CD4-positive, alpha-beta T cell treated with Interleukin-2 at 100 ng/mL for 4 hours (primary cell): ENCODE measurements at regions not wholly inside any gene's neighbourhood (a gene's known extent, or its start where the extent isn't known, plus 50 kb on each side); places are given as distances from the start of the nearest gene placed in this dataset.
"Not testable (repeated sequence)": the region's sequence is repeated elsewhere in the genome, so short reads cannot be mapped to it uniquely, and the experiment has no call there.

Experiments
- DNase-seq: peaks from one replicate; pipeline ENCODE4 v3.0.0-alpha.2; 2020; ENCODE audit warnings: low spot score

DNA sequence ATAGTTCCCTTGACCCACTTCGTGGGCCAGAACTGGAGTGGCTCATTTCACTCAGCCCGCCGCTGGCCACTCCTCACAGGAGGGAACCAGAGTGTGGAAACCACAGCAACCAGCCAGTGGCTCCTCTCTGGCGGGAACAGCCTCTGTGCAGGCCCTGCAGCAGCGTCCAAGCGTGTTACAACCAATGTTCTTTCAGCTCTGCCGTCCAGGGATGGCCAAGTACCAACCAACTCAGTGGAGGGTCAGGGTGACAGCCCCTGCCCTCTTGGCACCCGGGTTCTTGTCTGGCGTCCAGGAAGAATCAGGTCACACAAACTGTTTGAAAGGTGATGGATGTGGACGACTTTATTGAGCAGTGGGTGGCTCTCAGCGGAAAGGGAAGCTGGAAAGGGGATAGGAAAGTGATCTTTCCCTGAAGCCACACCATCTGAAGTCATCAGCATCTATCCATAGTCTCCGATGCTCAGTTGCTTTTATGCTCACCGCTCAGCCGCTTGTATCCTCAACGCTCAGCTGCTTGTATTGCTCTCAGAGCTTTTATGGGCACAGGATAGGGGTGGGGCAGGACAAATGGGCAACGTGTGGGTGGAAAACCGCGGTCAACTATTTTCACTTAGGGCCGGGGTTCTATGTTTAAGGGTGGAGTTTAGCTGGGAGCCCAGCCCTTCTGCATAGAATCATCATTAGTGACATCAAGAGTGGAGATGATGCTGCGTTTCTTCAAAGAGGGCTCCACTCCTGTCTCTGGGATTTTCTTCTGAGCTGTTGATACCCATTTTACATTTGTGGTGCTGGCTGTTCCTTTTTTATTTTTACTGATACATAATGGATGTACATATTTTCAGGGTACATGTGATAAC, 250.2 kb downstream of the RRAGC start:
- no peak for DNase-seq

DNA sequence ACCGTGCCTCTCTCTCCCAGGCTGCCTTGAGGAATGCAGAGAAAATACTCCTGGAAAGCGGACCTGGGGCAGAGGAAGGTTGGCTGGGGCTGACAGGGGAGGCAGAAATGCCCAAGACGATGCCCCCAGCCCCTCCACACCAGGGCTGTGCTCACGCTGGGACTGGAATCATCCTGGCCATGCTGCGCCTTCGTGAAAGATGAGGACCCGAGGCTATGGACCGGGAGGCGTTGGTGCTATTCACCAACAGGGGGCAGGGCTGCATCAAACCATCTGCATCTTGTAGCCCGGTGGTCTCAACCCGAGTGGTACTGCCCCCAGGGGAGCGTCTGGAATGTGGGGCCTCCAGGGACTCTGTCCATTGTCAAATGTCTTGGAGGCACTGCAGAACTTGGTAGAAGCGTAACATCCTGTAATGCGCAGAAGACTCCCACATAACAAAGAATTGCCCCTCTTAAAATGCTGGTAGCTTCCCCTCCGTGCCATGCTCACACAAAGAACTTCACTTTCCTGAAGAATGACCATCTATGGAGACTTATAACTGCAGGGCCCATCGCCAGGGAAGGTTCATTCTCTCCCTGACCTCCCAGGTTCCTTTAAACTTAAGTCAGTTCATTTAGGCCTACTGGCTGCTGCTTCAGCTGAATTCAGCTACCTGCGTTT, 251.2 kb downstream of the RRAGC start:
- peak; percentile 4 for DNase-seq

DNA sequence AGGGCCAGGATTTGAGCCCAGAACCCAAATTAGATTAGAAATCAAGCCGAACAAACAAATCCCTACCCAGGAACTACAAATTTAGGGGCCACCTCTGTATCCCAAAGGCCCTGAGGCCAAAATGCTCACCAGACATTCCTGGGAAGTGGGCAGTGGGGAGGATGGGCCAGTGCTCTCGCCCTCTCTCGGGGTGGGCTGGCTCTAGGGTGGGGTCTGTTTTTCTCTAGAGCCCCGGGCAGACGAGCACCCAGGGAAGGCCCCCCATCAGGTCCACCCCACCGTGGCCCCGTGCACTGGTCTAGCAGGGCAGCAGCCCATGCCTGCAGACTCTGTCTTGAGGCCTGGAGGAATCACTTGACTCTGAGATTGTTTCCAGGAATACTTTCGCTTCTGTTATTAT, 252.0 kb downstream of the RRAGC start:
- no peak for DNase-seq

DNA sequence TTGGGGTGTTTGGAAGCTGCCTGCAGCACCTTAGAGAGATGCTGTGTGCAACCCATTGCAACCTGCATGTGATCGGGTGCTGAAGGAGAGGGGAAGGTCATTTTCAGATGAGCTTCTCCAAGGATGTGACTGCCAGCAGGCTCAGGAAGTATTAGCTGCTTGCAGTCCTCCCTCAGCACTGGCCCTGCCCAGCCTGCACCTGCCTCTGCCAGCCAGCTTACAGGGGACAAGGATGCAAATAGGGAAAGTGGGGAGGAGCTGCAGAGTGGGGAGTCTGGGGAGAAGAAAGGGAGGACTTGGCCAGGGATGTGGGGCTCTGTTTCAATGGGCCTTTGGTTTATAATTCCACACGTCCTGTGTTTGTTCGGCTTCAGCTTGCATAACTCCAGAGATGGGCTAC, 254.5 kb downstream of the RRAGC start:
- no peak for DNase-seq

DNA sequence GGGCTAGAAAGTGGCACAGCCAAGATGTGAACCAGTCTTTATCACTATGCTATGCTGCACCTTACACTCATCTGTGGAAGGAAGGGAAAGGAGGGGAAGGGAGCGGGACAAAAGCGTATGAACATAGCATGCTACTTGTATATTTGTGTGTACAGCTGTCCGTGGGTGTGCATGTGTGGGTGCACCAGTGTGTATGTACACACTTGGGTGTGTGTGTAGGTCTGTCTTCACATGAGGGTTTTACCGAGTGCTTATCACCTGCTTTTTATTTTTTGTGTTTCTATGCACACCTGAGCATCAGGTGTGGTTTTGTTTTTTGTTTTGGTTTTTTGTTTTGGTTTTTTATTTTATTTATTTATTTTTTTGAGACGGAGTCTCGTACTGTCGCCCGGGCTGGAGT, 255.7 kb downstream of the RRAGC start:
- no peak for DNase-seq

DNA sequence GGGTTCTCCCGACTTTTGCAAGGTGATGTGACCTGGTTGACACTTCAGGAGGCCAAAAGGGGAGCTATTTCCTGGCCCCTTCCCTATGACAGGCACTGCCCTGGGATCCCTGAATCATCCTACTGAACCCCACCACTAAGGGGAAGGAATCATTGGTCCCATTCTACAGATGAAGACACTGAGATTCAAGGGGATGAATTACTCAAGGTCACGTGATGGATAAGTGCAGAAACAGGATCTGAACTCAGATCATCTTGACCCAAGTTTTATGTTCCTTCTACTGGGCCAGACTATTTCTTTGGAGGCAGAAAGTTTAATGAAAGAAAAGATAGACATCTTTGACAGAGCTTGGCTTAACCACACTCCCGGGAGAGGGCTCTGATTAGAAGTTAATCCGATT, 258.7 kb downstream of the RRAGC start:
- DNase-seq = no peak

DNA sequence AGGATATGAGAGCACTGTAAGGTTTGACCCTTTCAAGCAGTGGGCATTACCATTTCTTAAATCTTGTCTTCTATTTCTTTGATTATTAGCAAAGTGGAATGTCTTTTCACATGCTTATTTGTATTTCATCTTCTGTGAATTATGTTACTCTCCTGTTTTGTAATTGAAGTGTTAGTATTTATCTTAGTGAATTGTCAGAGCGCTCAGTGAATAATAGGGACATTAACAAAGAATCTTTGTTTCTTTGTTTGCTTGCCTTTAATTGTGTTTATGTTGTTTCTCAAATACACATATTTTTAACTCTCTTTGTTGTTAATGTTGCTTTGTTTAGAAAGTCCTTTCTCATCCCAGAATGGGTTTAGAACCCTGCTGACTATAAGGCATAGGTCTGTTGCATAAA, 259.3 kb downstream of the RRAGC start:
- DNase-seq = no peak

DNA sequence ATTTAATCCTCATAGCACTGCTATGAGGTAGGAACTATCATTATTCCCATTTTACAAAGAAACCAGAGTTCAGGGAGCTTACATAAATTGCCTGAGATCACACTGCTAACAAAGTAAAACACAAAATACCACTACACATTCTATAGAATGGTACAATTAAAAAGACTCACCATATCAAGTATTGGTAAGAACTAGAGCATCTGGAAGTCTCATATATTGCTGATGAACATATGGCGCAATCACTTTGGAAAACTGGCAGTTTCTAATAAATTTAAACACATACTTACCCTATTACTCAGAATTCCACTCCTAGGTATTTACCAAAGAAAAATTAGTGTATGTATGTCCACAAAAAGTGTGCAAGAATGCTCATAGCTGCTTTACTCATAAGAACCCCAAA, 261.5 kb downstream of the RRAGC start:
- DNase-seq = no peak

DNA sequence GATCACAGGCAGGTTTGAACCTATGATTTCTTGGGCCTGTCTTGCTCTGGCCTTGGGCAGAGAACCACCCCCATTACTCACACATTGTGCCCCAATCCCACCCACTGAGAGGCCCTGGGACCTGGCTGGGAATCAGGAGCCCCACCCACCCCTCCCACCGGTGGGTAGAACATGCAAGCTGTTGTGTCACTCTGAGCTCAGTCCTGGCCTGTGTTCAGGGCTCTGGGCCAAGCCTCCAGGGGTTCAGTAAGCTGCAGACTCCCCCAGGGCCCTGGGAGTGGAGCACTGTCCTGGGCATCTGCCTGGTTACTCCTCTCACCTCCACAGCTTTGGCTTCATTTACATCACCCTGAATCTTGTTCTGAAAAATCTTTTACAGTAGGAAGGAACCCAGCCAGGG, 270.5 kb downstream of the RRAGC start:
- no peak for DNase-seq

DNA sequence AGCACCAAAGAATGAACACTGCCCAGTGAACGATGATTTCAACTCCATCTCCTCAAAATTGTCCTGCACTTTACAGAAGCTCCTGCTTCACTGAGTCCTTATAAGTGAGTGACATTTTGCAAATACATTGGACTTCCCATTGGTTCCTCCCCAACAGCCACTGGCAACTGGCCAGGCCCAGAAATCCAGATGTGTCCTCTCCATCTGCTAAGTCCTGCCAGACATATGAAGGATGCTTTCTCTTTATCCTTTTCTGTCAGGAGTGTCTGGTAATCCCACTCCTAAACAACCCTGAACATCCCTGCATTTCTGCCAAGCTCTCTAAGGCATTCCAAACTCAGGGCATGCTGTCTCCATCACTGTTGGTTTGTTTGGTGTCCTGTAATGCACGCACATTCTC, 271.8 kb downstream of the RRAGC start:
- no peak for DNase-seq

DNA sequence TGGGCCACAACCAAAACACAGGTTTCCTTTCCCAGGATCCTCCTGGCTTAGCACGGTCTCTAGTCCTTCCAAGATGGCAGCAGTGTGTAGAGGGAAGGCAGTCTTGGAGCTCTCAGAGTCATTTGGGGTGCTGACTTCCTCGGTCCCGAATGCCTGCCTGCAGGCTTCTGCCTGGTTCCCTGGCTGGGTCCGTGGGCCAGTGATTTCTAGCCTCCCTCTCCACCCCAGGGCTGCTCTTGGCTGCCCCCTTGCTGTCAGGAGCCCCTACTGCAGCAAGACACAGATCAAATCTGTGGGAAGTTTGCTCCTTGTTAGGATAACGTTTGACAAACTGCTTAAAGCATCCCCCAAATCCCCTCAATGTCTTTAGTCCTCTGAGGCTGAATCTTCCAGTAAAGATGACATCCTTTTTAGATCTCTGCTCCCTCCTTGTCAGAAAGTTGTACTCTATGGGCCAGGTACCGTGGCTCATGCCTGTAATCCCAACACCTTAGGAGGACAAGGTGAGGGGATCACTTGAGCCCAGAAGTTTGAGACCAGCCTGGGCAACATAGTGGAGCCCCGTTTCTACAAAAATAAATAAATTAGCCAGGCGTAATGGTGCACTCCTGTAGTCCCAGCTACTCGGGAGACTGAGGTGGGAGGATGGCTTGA, 272.5 kb downstream of the RRAGC start:
- peak; percentile 33 for DNase-seq

DNA sequence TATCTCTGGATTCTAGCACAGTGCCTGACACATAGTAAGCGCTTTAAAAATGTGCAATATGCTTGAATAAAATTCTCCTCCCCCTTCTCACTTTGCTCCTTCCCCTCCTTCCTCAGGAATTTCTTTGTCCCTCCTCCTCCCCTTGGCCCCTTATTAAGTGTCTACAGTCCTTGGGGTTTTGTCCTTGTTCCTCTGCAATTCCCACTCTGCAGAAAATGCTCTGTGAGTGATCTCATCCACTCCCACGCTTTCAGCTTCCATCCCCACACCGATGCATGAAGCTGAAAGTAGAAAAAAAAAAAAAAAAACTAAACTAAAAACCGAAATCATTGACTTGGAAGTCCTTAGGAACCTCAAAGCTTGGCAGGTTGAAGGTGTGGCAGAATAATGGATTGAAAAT, 273.6 kb downstream of the RRAGC start:
- DNase-seq = no peak

DNA sequence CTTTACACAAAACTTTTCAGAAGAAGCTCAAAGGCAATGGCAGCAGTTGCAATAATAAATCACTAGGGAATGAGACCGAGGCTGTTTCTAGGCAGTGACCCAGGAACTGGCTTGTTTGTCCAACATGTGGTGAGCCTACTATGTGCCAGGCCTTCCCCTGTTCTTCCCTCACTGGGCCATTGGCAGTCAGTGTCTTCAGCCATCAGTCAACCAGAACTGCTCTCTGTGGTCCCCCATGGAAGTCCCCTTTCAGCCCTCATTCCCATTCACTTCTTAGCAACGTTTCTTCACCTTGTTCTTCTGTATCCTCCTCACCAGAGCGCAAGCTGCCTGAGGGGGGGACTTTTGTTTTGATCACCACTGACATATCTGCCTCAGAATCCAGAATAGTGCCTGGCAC, 274.1 kb downstream of the RRAGC start:
- no peak for DNase-seq

DNA sequence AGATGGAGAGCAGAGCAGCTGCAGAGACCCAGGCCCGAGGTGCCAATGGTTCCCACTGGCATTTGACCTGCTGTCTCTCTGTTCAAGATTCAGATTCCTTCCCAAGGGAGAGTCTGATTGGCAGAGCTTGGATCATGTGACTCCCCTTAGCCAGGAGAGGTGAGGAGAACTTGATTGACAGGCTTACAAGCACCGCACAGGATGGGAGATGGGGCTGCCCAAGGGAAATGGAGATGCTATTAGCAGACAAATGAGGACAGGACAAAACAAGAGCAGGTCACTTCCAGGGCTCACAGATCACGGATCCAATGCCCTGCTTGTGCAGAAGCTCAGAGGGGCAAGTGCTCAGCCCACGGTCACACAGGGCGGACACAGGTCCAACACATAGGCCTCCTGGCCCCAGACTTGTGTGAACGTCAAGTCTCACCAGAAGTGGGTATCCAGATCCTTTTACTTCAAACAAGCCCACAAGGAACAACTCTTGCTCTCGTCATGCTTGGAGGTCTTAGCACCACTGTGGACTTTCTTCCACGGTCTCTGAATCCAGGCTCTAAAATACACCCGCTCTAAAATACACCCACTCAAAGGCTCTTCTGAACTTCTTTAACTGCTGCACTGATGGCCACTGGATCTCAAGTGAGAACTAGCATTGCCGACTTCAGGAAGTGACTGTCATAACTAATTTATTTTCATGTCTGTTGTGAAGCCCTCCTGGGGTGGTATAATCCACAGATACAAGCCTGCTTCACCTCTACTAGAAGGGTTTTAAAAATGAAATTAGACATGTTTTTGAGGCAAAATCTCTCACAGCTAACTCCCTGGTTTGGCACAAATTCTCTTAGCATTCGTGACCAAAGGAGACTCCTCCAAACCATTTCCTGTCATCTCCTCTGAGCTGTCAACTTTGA, 274.9 kb downstream of the RRAGC start:
- no peak for DNase-seq

DNA sequence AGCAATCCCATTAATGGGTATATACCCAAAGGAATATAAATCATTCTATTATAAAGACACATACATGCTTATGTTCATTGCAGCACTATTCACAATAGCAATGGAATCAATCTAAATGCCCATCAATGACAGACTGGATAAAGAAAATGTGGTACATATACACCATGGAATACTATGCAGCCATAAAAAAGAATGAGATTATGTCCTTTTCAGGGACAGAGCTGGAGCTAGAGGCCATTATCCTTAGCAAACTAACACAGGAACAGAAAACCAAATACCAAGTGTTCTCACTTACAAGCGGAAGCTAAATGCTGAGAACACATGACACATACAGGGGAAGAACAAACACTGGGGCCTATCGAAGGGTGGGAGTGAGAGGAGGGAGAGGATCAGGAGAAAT, 276.3 kb downstream of the RRAGC start:
- DNase-seq = not testable (repeated sequence)

DNA sequence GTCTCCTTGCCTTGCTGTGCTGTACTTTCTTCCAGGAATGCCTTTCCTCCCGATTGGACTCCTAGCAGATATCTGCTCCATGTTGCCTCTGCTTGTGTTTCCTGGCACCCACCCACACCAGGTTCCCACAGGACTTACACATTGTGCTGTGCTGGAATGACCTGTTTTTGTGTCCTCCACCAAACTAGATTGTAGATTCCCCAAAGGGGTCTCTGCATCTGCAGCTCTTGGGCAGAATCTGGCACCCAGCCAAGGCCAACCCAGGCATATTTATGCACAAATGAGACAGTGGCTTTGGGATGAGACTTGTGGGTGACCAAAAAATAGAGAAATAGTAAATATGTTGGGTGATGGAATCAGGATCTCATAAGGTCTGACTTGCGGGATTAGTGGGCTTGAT, 278.2 kb downstream of the RRAGC start:
- DNase-seq = no peak

DNA sequence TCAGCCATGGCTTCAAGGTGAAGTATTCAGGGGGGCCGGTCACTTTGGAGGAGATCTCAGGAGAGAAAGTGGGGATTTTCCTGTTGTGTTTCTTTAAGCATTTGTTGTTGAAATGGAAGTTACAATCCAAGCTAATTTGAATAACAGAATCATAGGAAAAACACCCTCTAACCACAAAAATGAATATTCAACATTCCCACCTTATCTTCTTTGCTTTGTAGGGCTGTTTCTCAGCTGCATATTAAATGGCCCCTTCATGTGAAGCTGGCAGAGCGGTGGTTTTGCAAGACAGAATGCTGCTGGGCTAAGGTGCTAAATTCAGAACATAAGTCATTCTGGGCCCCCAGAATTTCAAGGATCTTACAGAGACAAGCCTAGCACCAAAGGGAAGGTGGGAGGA, 279.0 kb downstream of the RRAGC start:
- DNase-seq = no peak

DNA sequence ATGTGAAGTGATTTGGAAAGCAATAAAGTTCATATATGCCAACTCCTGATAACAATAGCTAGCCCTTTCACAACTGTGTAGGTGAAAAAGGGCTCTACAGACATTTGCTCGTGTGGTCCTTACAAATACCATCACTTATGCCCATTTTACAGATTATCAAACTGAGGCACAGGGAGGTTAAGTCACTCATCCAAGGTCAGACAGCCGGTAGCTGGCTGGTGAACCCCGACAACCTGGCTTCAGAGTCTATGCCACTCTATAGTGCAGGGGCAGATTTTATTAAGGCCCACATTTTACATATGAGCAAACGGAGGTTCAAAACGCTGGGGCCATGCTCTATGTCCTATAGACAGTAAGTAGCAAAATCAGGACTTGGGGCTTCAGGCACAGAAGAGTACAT, 280.5 kb downstream of the RRAGC start:
- DNase-seq = no peak

DNA sequence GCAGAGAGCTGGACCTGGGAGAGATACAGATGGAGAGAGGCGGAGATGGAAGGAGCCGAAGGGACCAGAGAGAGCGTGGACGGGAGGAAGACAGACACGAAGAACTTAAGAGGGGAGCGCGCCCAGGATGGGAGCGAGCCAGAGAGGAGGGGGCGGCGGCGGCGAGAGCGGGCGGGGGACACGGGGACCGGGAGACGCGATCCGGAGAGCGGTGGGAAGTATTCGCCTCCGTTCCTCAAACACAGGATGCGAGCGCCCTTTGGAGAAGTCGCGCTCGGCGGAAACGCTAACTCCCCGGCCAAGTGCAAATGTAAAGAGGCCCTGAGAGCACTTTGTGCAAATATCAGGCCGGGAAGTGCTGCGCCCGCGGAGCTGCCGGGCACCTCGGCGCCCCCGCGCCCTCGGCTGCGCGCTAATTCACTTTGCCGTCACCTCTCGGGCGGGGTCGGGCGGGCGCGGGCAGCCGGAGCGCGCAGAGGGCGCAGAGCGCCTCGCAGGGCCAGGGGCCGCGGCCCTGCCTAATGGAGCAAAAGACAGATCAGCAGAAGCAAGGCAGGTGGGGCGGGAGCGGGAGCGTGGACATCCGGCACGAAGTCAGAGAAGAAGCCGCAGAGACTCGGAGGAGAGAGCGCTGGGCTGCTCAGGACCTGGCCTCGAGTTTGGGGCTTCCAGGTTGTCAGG, 281.2 kb downstream of the RRAGC start:
- DNase-seq = no peak

DNA sequence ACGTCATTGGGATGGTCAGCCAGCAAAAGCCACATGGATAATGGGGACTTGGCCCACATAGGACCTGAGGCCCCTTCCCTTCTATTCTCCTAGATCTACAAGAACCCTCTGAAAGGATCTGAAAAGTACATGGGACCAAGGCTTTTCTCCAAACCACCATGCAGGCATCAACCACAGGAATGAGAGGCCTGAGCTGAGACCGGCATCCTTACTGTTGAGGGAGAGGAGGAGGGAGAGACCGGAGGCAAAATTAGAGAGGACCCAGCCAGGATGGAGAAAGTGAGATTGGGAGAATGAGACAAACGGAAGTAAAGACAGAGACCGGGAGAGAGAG, 281.7 kb downstream of the RRAGC start:
- DNase-seq = no peak

DNA sequence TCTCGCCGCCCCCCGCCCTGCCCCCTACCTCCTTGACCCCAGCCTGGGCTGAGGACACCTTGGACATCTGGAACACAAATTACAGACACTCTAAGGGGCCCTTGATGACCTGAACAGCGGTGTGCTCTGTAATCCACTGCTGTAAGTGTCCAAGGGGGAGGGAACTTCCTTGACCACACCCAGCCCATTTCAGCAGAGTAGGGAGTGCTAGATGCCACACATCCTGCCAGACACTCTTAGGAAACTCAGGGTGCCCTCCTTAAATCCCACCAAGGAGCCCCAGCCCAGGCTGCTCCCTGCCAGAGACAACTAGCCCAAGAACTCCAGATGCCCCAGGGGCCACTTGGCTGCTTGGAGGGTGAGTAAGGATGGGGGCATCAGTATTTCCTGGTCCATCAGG, 282.2 kb downstream of the RRAGC start:
- no peak for DNase-seq

DNA sequence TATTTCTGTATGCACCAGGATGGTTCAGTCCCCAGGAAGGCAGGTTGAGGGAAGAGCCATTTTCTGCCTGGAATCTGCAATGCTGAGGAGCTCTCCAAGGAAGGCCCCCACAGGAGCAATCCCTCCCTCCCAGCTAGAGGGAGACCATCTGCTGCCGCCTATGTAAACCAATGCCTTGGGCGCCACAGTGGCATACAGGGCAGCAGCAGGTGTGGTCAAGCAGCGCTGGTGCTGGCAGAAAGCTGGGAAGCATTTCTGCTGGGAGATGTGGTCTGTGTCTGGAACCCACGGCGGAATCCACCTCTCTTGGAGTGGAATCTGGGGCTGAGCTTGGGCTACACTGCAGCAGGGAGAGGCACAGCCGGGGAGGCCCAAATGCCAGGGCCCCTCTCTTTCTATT, 283.3 kb downstream of the RRAGC start:
- no peak for DNase-seq
